ENCODE measurements at regions not wholly inside any gene's neighbourhood (a gene's known extent, or its start where the extent isn't known, plus 50 kb on each side); places are given as distances from the start of the nearest gene placed in this dataset.
"Not testable (repeated sequence)": the region's sequence is repeated elsewhere in the genome, so short reads cannot be mapped to it uniquely, and the experiment has no call there.

GRCh38 chr1:96565546-96565945 lies 156.0 kb upstream of the PTBP2 start:
- FAIRE-seq, result no peak

DNA sequence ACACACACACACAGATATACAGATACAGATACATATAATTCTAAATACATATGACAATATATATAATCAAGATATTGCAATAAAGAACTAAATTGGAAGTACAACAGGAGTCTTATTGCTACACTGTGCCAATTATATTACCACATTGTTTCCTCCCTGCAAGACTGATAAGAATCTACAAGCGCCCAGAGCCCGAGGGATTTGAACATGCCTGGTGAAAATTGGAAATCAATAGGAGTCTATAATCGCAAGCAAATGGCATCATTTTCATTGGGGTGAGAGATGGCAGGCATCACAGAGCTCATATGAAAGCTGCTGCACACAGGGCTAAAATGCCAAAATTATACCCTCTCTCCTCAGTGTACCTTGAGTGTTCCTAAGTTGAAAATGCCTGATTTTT lies 152.9 kb upstream of the PTBP2 start:
- no peak for FAIRE-seq

- no peak for FAIRE-seq
Observed at GRCh38 chr1:96569288-96569687, 152.3 kb upstream of the PTBP2 start.

DNA sequence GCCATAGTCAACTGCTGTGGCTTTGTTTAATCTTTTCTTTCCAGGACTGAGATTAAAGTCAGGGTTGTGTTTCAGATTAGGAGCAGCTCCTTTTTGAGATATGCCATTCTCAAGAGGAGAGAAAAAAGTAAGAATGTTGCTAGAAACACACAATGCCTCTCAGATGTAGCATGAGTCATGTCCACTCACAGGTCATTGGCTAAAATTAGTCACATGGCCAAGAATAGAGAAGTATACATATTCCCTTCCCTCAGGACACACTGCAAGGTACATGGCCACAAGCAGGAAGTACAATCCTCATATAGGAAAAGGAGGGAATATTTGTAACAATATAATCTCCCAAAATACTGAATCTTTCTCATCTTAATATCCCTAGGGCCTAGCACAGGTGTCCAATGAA lies 141.9 kb upstream of the PTBP2 start:
- FAIRE-seq, result no peak

- no peak for FAIRE-seq
Observed at GRCh38 chr1:96580920-96581319, 140.7 kb upstream of the PTBP2 start.

GRCh38 chr1:96581772-96582171 lies 139.8 kb upstream of the PTBP2 start:
- FAIRE-seq, result no peak

GRCh38 chr1:96583903-96584302 lies 137.7 kb upstream of the PTBP2 start:
- peak; percentile 30 for FAIRE-seq

GRCh38 chr1:96587222-96587621 lies 134.4 kb upstream of the PTBP2 start:
- FAIRE-seq, result no peak

DNA sequence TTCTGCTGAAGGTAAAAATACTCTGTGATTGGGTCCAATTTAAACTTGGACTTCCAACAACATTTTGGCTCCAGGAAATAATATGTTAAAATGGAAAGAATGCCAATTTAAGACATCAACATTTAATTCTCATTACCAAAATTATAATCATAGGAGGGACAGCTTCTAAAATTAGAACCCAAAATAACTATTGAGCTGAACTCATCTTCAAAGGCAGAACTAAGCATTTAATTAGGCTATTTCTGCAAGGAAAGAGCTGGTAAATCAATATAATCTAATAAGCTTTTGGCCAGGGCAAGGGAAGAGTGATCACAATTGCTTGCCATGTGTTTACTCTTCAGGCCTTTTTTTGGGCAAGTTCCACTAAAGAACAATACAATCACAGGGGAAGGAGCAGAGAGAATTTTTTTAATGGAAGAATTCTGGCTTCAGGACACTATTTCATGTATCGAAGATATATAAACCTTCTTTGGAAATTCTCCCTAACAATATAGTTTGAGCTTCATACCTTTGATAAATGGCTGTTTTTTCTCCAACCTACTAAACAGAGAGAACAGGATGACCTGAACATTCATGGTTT lies 133.1 kb upstream of the PTBP2 start:
- FAIRE-seq, result no peak

DNA sequence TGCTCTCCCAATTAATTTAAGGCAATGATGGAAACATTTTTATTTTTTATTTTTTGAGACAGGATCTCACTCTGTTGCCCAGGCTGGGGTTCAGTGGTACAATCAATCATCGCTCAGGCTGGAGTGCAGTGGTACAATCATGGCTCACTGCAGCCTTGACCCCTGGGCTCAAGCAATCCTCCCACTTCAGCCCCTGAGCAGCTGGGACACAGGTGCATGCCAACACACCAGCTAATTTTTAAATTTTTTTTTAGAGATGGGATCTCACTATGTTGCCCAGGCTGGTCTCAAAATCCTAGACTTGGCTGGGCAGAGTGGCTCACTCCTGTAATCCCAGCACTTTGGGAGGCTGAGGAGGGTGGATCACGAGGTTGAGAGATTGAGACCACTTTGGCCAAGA lies 126.1 kb upstream of the PTBP2 start:
- not testable (repeated sequence) for FAIRE-seq

- no peak for FAIRE-seq
Observed at GRCh38 chr1:96596226-96596922, 125.2 kb upstream of the PTBP2 start.

- FAIRE-seq, result no peak
Observed at GRCh38 chr1:96597218-96597617, 124.4 kb upstream of the PTBP2 start.

- no peak for FAIRE-seq
Observed at GRCh38 chr1:96598416-96599168, 123.0 kb upstream of the PTBP2 start.

DNA sequence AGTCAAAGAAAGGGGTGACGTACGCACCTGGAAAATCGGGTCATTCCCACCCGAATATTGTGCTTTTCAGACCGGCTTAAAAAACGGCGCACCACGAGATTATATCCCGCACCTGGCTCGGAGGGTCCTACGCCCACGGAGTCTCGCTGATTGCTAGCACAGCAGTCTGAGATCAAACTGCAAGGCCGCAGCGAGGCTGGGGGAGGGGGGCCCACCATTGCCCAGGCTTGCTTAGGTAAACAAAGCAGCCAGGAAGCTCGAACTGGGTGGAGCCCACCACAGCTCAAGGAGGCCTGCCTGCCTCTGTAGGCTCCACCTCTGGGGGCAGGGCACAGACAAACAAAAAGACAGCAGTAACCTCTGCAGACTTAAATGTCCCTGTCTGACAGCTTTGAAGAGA lies 117.0 kb upstream of the PTBP2 start:
- not testable (repeated sequence) for FAIRE-seq

- FAIRE-seq, result not testable (repeated sequence)
Observed at GRCh38 chr1:96617375-96617774, 104.2 kb upstream of the PTBP2 start.

DNA sequence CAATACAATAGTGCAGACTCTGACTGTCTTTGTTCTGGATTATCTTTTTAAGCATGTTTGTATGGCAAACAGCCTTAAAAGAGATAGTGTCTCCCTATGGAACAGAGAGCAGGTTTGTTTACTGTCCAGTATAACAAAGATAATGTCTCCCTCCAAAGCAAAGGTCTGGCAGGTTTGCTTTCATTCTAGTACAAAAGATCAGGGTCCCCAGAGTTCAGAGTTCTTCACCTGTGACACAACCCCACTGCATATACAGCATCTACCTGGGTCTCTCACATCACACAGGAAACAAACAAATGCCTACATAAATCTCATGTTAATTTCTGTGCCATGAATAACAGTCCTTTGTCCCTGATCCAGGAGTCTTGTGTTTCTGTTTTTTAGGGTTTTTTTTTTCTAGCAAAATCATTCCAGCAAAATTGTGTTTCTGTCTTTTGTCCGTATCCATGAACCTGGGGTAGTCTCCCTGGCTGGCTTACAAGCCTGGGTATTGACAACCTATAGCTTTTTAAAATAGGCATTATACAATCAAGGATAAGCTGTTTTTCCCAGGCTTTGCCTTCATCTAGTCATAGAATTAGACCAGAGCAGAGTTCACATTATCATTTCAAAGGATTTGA lies 89.4 kb upstream of the PTBP2 start:
- FAIRE-seq, result no peak

- no peak for FAIRE-seq
Observed at GRCh38 chr1:96633695-96634094, 87.9 kb upstream of the PTBP2 start.

GRCh38 chr1:96634883-96635282 lies 86.7 kb upstream of the PTBP2 start:
- FAIRE-seq, result no peak

DNA sequence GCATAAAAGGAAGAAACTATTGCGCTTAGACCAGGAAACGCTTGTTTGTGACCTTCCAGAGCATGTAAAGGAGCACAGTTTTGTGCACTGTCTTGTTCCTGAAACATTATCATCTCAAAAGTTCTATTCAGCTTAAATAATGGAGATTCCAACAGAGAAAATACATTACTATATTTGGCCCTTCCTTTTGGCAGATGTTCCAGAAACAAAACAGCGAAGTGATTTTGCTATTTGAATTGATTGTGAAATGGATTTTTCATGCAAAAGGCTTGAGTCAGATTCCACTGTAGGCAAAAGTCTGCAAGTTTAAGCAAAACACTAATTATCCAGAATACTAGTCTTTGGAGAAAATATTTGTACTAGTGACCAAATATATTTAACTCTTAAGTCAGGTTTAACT lies 80.3 kb upstream of the PTBP2 start:
- no peak for FAIRE-seq

DNA sequence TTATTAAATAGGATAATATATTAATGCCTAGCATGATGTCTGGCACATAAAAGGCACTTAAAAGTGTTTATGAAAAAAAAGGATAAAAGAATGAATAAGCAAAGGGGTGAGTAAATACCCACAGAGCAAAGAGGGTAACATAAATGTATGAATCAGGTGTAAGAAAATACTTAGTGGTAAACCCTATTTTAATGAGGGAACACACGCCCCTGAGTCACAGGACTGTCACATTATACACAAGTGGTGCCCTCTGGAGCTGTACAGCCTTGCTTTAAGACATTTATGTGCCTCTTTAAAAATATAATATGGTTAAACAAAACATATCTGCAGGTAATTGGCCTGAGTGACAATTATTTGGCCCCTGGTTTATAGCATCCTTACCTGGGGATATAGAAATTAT lies 78.1 kb upstream of the PTBP2 start:
- FAIRE-seq, result no peak

GRCh38 chr1:96649301-96649700 lies 72.3 kb upstream of the PTBP2 start:
- FAIRE-seq, result no peak

- FAIRE-seq, result no peak
Observed at GRCh38 chr1:96651517-96651916, 70.1 kb upstream of the PTBP2 start.

GRCh38 chr1:96660051-96660450 lies 61.5 kb upstream of the PTBP2 start:
- no peak for FAIRE-seq

DNA sequence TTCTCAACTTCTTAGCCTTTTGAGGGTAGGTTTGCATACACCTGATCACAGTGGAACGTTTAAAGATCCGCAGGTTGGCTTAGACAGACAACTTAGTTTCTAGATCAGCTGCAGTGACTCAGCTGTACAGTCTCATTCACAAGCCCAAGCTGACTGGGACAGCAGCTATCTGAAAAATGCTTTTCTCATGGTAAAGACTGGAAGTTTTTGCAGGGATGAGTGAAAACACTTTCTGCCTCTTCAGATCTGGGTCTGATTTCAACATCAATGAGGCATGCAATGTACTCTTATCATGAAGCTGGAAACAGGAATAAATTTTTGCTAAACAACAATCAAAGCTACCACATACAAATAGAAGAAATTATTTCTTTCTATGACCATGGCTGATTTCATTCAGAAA lies 61.1 kb upstream of the PTBP2 start:
- FAIRE-seq, result no peak
